B cell (primary cell): ENCODE measurements at regions not wholly inside any gene's neighbourhood (a gene's known extent, or its start where the extent isn't known, plus 50 kb on each side); places are given as distances from the start of the nearest gene placed in this dataset.

Source experiments
- ATAC-seq: fragments of 200-7000 bp; cut with Tn5 transposase; one replicate; pipeline ENCODE4 v1.10.0; 2021; ENCODE audit warnings: low read depth, mild to moderate bottlenecking, moderate number of reproducible peaks, moderate library complexity
- CTCF ChIA-PET: fragments of 350-600 bp; sonication (Branson Sonifier 250); formaldehyde crosslinking; loops from one replicate; lab custom pipeline; 2021; ENCODE audit warnings: antibody characterized with exemption, inconsistent platforms; lab: Charles Lee
- POLR2A ChIA-PET: fragments of 350-600 bp; sonication (Branson Sonifier 250); formaldehyde crosslinking; loops from one replicate; lab custom pipeline; 2021; ENCODE audit warnings: antibody characterized with exemption; lab: Charles Lee
- DNase-seq: peaks from one replicate; pipeline ENCODE4 v3.0.0; 2013
- H2AFZ ChIP-seq: 2 replicates; pipeline ENCODE4 v1.6.1; 2012; ENCODE audit warnings: mild to moderate bottlenecking, low read depth, low read length; ENCODE audit not compliant: insufficient read depth, poor library complexity, severe bottlenecking
- H3K27ac ChIP-seq, 2 donors: 1 replicate in 1 of 2; 2 replicates in 1 of 2; pipeline ENCODE4 v1.5.1; 2012 to 2013; ENCODE audit warnings: low read length in 2 of 2, mild to moderate bottlenecking in 2 of 2, moderate library complexity in 1 of 2
- H3K27me3 ChIP-seq, 4 experiments: fragments of 200-600 bp in 1 of 4; sonication (generic) in 1 of 4; replicated peaks in 1 of 4; 1 replicate in 2 of 4; 2 replicates in 2 of 4; pipeline versions ENCODE4 v1.6.1 to v1.7.0; 2013 to 2016; ENCODE audit warnings: low read length in 3 of 4, mild to moderate bottlenecking in 2 of 4, mixed read lengths in 1 of 4, moderate library complexity in 1 of 4; ENCODE audit not compliant: insufficient read depth in 4 of 4, control insufficient read depth in 3 of 4; ENCODE audit errors: control extremely low read depth in 1 of 4
- H3K36me3 ChIP-seq, 2 experiments: replicated peaks in 1 of 2; 1 replicate in 1 of 2; 2 replicates in 1 of 2; pipeline versions ENCODE4 v1.6.1 to v1.7.1; 2013; ENCODE audit warnings: low read length in 1 of 2; ENCODE audit not compliant: insufficient read depth in 2 of 2, control insufficient read depth in 1 of 2; ENCODE audit errors: control extremely low read depth in 1 of 2, extremely low read depth in 1 of 2
- H3K4me1 ChIP-seq, 2 donors: fragments of 200-600 bp in 1 of 2; sonication (generic) in 1 of 2; 1 replicate in 1 of 2; 2 replicates in 1 of 2; pipeline versions ENCODE4 v1.5.1 to v1.6.1; 2013 to 2017; ENCODE audit warnings: low read length in 2 of 2; ENCODE audit not compliant: control insufficient read depth in 2 of 2, insufficient read depth in 2 of 2
- H3K4me2 ChIP-seq: replicated peaks from 2 replicates; pipeline ENCODE3; 2012; ENCODE audit warnings: mild to moderate bottlenecking, low read depth, low read length; ENCODE audit not compliant: poor library complexity, severe bottlenecking
- H3K4me3 ChIP-seq, 5 experiments: fragments of 200-600 bp in 1 of 5; sonication (generic) in 1 of 5; 1 replicate in 3 of 5; 2 replicates in 2 of 5; pipeline versions ENCODE4 v1.5.1 to v1.7.0; 2011 to 2016; ENCODE audit warnings: low read length in 4 of 5, mild to moderate bottlenecking in 4 of 5, low read depth in 2 of 5, control low read depth in 1 of 5, moderate library complexity in 1 of 5; ENCODE audit not compliant: insufficient read depth in 1 of 5; ENCODE audit errors: control extremely low read depth in 1 of 5, extremely low read depth in 1 of 5
- H3K79me2 ChIP-seq: fragments of 200-600 bp; sonication (generic); one replicate; pipeline ENCODE4 v1.6.0; 2016; ENCODE audit warnings: low read length; ENCODE audit not compliant: control insufficient read depth, insufficient read depth
- H3K9ac ChIP-seq: fragments of 200-600 bp; sonication (generic); 2 replicates; pipeline ENCODE4 v1.6.1; 2017; ENCODE audit warnings: mild to moderate bottlenecking, low read length, moderate library complexity
- H3K9me3 ChIP-seq, 3 donors: one replicate each; pipeline versions ENCODE4 v1.6.1 to v1.7.1; 2013; ENCODE audit warnings: low read length in 2 of 3; ENCODE audit not compliant: control insufficient read depth in 2 of 3, insufficient read depth in 1 of 3; ENCODE audit errors: control extremely low read depth in 1 of 3
- H4K20me1 ChIP-seq: 2 replicates; pipeline ENCODE4 v1.6.0; 2012; ENCODE audit warnings: mild to moderate bottlenecking, low read length; ENCODE audit not compliant: insufficient read depth, control insufficient read depth, poor library complexity, severe bottlenecking
- H3K27ac Mint-ChIP-seq: one replicate; pipeline ENCODE4 v1.8.0; 2021; ENCODE audit warnings: mixed read lengths
- H3K27me3 Mint-ChIP-seq: one replicate; pipeline ENCODE4 v1.8.0; 2021; ENCODE audit warnings: mixed read lengths
- H3K4me1 Mint-ChIP-seq: one replicate; pipeline ENCODE4 v1.8.0; 2021; ENCODE audit warnings: mixed read lengths
- H3K4me3 Mint-ChIP-seq: one replicate; pipeline ENCODE4 v1.8.0; 2021; ENCODE audit warnings: mixed read lengths
- H3K9me3 Mint-ChIP-seq: one replicate; pipeline ENCODE4 v1.8.0; 2022; ENCODE audit warnings: mixed read lengths; ENCODE audit not compliant: insufficient read depth
- CTCF ChIP-seq: fragments of 200-600 bp; IDR thresholded peaks from one replicate; pipeline ENCODE4 v1.8.0; 2022; ENCODE audit warnings: antibody characterized with exemption, mild to moderate bottlenecking
- EZH2 ChIP-seq: IDR thresholded peaks from 2 replicates; pipeline ENCODE4 v1.6.1; 2012; ENCODE audit warnings: borderline replicate concordance, low read depth, mild to moderate bottlenecking, moderate library complexity, low read length; ENCODE audit not compliant: insufficient read depth, poor library complexity, severe bottlenecking
- WGBS: methylation state at CpG from one replicate; pipeline ENCODE4 v1.1.5; 2013; ENCODE audit warnings: missing lambda C conversion rate; ENCODE audit not compliant: insufficient coverage; 5-methylcytosine and 5-hydroxymethylcytosine counted together
- intact Hi-C: fragments of 100-400 bp; cut with micrococcal nuclease; formaldehyde crosslinking; loops from one replicate; pipeline ENCODE4 v1.10.0; 2022

- Histone ChIP-seq H3K27me3 (no peaks in the 10 kb centered on the region), H3K9me3 (no peaks in the 10 kb centered on the region), H2AFZ (no peak overlapping the region), H3K4me2 (no peak overlapping the region), H3K4me1 (no peaks in the 10 kb centered on the region), H3K9ac (no peak overlapping the region), H3K27ac (no peak overlapping the region), H3K79me2 (no peaks in the 10 kb centered on the region), H3K36me3 (no peaks in the 10 kb centered on the region), H4K20me1 (no peaks in the 10 kb centered on the region), H3K4me3 (no peak overlapping the region)
- no peak for TF ChIP-seq CTCF
- no peak for TF ChIP-seq EZH2
- no peak overlapping the region for H3K4me3 Mint-ChIP-seq
- DNase-seq (no peak), ATAC-seq (no peak)
- intact Hi-C loops = no loop called here
- no peaks in the 10 kb centered on the region for H3K4me1 Mint-ChIP-seq
- WGBS = 100% methylated on average over 2 of the region's 3 CpGs
- H3K27me3 Mint-ChIP-seq = no peaks in the 10 kb centered on the region
- CTCF ChIA-PET = no interaction called here
- H3K9me3 Mint-ChIP-seq = no peaks in the 10 kb centered on the region
- H3K27ac Mint-ChIP-seq = no peak overlapping the region
- POLR2A ChIA-PET = no interaction called here
Measured at GRCh38 chr2:220876080-220876824, 695.9 kb downstream of the EPHA4 start.

GRCh38 chr2:220877491-220877890 is 694.6 kb downstream of the EPHA4 start:
- Mint-ChIP-seq H3K27me3 (no peaks in the 10 kb centered on the region), H3K9me3 (no peaks in the 10 kb centered on the region), H3K27ac (no peak overlapping the region), H3K4me3 (no peak overlapping the region), H3K4me1 (no peaks in the 10 kb centered on the region)
- Histone ChIP-seq H3K79me2 (no peaks in the 10 kb centered on the region), H3K9ac (no peak overlapping the region), H3K4me2 (no peak overlapping the region), H3K4me3 (no peak overlapping the region), H3K27ac (no peak overlapping the region), H3K36me3 (no peaks in the 10 kb centered on the region), H4K20me1 (no peaks in the 10 kb centered on the region), H3K9me3 (no peaks in the 10 kb centered on the region), H2AFZ (no peak overlapping the region), H3K4me1 (no peaks in the 10 kb centered on the region), H3K27me3 (no peaks in the 10 kb centered on the region)
- TF ChIP-seq EZH2 (no peak), CTCF (no peak)
- POLR2A ChIA-PET = no interaction called here
- ATAC-seq (no peak), DNase-seq (no peak)
- WGBS = no CpG with 5 or more reads among the region's 2 CpGs
- CTCF ChIA-PET = no interaction called here
- intact Hi-C loops = no loop called here
